ENCODE measurements at regions not wholly inside any gene's neighbourhood (a gene's known extent, or its start where the extent isn't known, plus 50 kb on each side); places are given as distances from the start of the nearest gene placed in this dataset.

- H3K79me2 ChIP-seq (ENCODE audit: insufficient read depth, low read length): no peaks in the 10 kb centered on the region
- DNase-seq: no peak
- no peaks in the 10 kb centered on the region for H3K79me1 ChIP-seq (ENCODE audit: insufficient read depth, low read depth, low read length, poor library complexity, severe bottlenecking)
- no peak overlapping the region for H4K5ac ChIP-seq (ENCODE audit: insufficient read length, low read depth, low read length)
- no peak overlapping the region for H4K91ac ChIP-seq (ENCODE audit: insufficient read length, low read depth, low read length)
- no peaks in the 10 kb centered on the region for H3K4me1 ChIP-seq (ENCODE audit: insufficient read depth, low read length)
- no peak overlapping the region for H2AK5ac ChIP-seq (ENCODE audit: insufficient read length, low read length)
- H3K56ac ChIP-seq (ENCODE audit: insufficient read length, low read depth, low read length): no peak overlapping the region
- H2BK20ac ChIP-seq (ENCODE audit: low read depth, low read length, poor library complexity, severe bottlenecking): no peak overlapping the region
- H2AFZ ChIP-seq (ENCODE audit: low read length): no peak overlapping the region
- no peak overlapping the region for H2BK12ac ChIP-seq (ENCODE audit: insufficient read length, low read depth, low read length)
- H3K9me3 ChIP-seq (ENCODE audit: control insufficient read depth, low read depth, low read length): no peaks in the 10 kb centered on the region
- no peak overlapping the region for H3K4ac ChIP-seq (ENCODE audit: low read depth, low read length)
- WGBS (ENCODE audit: extremely low coverage, insufficient read length, low lambda C conversion rate): no CpG with 5 or more reads among the region's 9 CpGs
- no peak overlapping the region for H3K4me3 Mint-ChIP-seq
- H3K23ac ChIP-seq (ENCODE audit: insufficient read length, low read depth, low read length): no peak overlapping the region
- H4K20me1 ChIP-seq (ENCODE audit: control insufficient read depth, insufficient read depth, insufficient read length): no peaks in the 10 kb centered on the region
- H2BK15ac ChIP-seq (ENCODE audit: low read depth, low read length): no peak overlapping the region
- no peak overlapping the region for H2BK5ac ChIP-seq (ENCODE audit: insufficient read length, low read length)
- peaks cover 3 to 15% (median 3%) of the 10 kb centered on the region in 3 experiments; a peak in 2 of 7 replicates for H3K36me3 Mint-ChIP-seq (ENCODE audit: insufficient read depth in 1 of 3, low read depth in 3 of 3)
- H3K9ac ChIP-seq (ENCODE audit: extremely low read depth, insufficient read length, low read length): no peak overlapping the region
- H3K4me1 Mint-ChIP-seq: peaks cover 50 to 52% of the 10 kb centered on the region in 2 experiments
- no peak overlapping the region for H3T11ph ChIP-seq (ENCODE audit: low read length)
- no peak for TF ChIP-seq CTCF (conservative IDR thresholded peaks at IDR 0.05)
- H3K23me2 ChIP-seq (ENCODE audit: insufficient read length, low read depth, low read length, poor library complexity, severe bottlenecking): peaks cover 4% of the 10 kb centered on the region
- H3K27me3 ChIP-seq (ENCODE audit: insufficient read depth, low read length): no peaks in the 10 kb centered on the region
- no peak overlapping the region for H3K18ac ChIP-seq (ENCODE audit: insufficient read length, low read depth, low read length)
- H4K8ac ChIP-seq (replicated peaks; ENCODE audit: insufficient read length, low read depth, low read length): no peak overlapping the region
- H3K14ac ChIP-seq (ENCODE audit: insufficient read depth, low read length): no peak overlapping the region
- peaks cover 0 to 10% of the 10 kb centered on the region in 2 experiments; a peak in 1 of 5 replicates for H3K9me3 Mint-ChIP-seq
- H3K27ac ChIP-seq (ENCODE audit: insufficient read length, low read depth, low read length): no peak overlapping the region
- H3K4me2 ChIP-seq (ENCODE audit: insufficient read depth, insufficient read length, low read length): no peak overlapping the region
- peaks cover 2% of the 10 kb centered on the region for H3K27me3 Mint-ChIP-seq (ENCODE audit: low read depth)
- no peak overlapping the region for H3K27ac Mint-ChIP-seq
- H2BK120ac ChIP-seq (ENCODE audit: low read depth, low read length, poor library complexity, severe bottlenecking): no peak overlapping the region
Measured at GRCh38 chr2:5976531-5977065, 284.4 kb downstream of the SOX11 start.

All from H9 (cell line).